GM23248 (cell line): ENCODE measurements at regions not wholly inside any gene's neighbourhood (a gene's known extent, or its start where the extent isn't known, plus 50 kb on each side); places are given as distances from the start of the nearest gene placed in this dataset.

ENCODE experiments used
- DNase-seq: peaks from one replicate; pipeline ENCODE4 v3.0.0-alpha.2; 2015
- H2AFZ ChIP-seq: fragments of 200-600 bp; sonication (generic); 2 replicates; pipeline ENCODE4 v1.6.1; 2016; ENCODE audit warnings: antibody characterized with exemption
- H3F3A ChIP-seq: fragments of 200-600 bp; sonication (generic); 2 replicates; pipeline ENCODE4 v1.6.1; 2016; ENCODE audit warnings: mild to moderate bottlenecking, antibody characterized with exemption, mixed run types; ENCODE audit not compliant: insufficient read depth
- H3K27ac ChIP-seq: fragments of 200-600 bp; sonication (generic); 2 replicates; pipeline ENCODE4 v1.5.1; 2016; ENCODE audit warnings: mild to moderate bottlenecking
- H3K27me3 ChIP-seq: fragments of 200-600 bp; sonication (generic); replicated peaks from 2 replicates; pipeline ENCODE4 v1.6.1; 2016; ENCODE audit warnings: mild to moderate bottlenecking; ENCODE audit not compliant: insufficient read depth
- H3K36me3 ChIP-seq: fragments of 200-600 bp; sonication (generic); 2 replicates; pipeline ENCODE4 v1.6.1; 2016; ENCODE audit warnings: low read depth, mild to moderate bottlenecking
- H3K4me1 ChIP-seq: fragments of 200-600 bp; sonication (generic); 2 replicates; pipeline ENCODE4 v1.6.1; 2016; ENCODE audit warnings: mild to moderate bottlenecking; ENCODE audit not compliant: insufficient read depth
- H3K4me2 ChIP-seq: fragments of 200-600 bp; sonication (generic); one replicate; pipeline ENCODE4 v1.6.1; 2016; ENCODE audit warnings: mild to moderate bottlenecking; ENCODE audit not compliant: unreplicated experiment
- H3K4me3 ChIP-seq: fragments of 200-600 bp; sonication (generic); 2 replicates; pipeline ENCODE4 v1.5.1; 2016; ENCODE audit warnings: mild to moderate bottlenecking
- H3K79me2 ChIP-seq: fragments of 200-600 bp; sonication (generic); 2 replicates; pipeline ENCODE4 v1.6.1; 2016; ENCODE audit warnings: mild to moderate bottlenecking; ENCODE audit not compliant: insufficient read depth
- H3K9ac ChIP-seq: fragments of 200-600 bp; sonication (generic); 2 replicates; pipeline ENCODE4 v1.6.1; 2016; ENCODE audit warnings: mild to moderate bottlenecking
- H3K9me2 ChIP-seq: fragments of 200-600 bp; sonication (generic); 2 replicates; pipeline ENCODE4 v1.6.1; 2016; ENCODE audit warnings: mixed run types, mild to moderate bottlenecking, moderate library complexity; ENCODE audit not compliant: insufficient read depth
- H3K9me3 ChIP-seq: fragments of 200-600 bp; sonication (generic); one replicate; pipeline ENCODE4 v1.6.1; 2017; ENCODE audit warnings: low read depth
- H4K20me1 ChIP-seq: fragments of 200-600 bp; sonication (generic); 2 replicates; pipeline ENCODE4 v1.6.0; 2016; ENCODE audit not compliant: insufficient read depth
- EZH2 ChIP-seq: fragments of 200-600 bp; sonication (generic); IDR thresholded peaks from 2 replicates; pipeline ENCODE4 v1.6.1; 2018; ENCODE audit warnings: antibody characterized with exemption, mild to moderate bottlenecking; ENCODE audit not compliant: insufficient read depth, poor library complexity, severe bottlenecking
- EZH2phosphoT487 ChIP-seq: fragments of 200-600 bp; sonication (generic); IDR thresholded peaks from 2 replicates; pipeline ENCODE4 v1.6.1; 2018; ENCODE audit warnings: antibody characterized with exemption, moderate library complexity, mild to moderate bottlenecking, low read depth; ENCODE audit not compliant: insufficient read depth
- WGBS, 2 experiments: methylation state at CpG; one replicate each; pipeline ENCODE4 v1.1.6; 2015 to 2017; ENCODE audit warnings: low lambda C conversion rate in 2 of 2, low coverage in 1 of 2; ENCODE audit errors: missing lambda C conversion rate in 2 of 2; 5-methylcytosine and 5-hydroxymethylcytosine counted together
- in situ Hi-C: fragments of 300-500 bp; cut with MboI; formaldehyde crosslinking; loops from 2 replicates; pipeline ENCODE4 v1.15.0; 2020

DNA sequence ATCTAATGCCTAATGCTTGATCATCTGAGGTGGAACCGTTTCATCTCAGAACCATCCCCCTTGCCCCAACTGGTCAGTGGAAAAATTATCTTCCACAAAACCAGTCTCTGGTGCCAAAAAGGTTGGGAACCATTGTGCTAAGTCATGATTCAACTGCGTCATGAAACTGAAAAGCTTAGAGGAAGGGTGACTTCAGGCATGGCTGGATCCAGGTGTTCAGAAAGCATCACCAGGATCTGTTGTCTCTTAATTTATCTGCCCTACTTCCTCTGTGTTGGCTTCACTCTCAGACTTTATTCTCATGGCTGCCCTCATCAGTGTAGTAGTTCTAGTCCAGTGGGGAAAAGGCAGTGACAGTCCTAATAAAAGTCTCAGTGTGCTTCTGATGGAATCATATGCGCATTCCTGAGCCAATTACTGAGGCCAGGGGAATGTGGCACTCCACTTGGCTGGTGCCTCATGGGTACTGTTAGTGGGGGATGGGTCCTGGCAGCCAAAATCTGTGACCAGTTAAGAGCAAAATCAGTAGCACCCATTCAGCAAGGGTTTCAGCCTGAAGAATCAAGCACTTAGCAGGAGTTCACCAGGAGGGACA is 110.3 kb downstream of the WNT5A start:
- H3K27me3 ChIP-seq, result no peaks in the 10 kb centered on the region
- H3K27ac ChIP-seq, result no peak overlapping the region
- no peaks in the 10 kb centered on the region for H4K20me1 ChIP-seq
- in situ Hi-C loops, result no loop called here
- no peak overlapping the region for H3K4me3 ChIP-seq
- no peak overlapping the region for H3K4me2 ChIP-seq
- H3K9me2 ChIP-seq, result no peaks in the 10 kb centered on the region
- H2AFZ ChIP-seq, result no peak overlapping the region
- no peaks in the 10 kb centered on the region for H3K36me3 ChIP-seq
- H3K9me3 ChIP-seq, result no peaks in the 10 kb centered on the region
- H3K4me1 ChIP-seq, result no peaks in the 10 kb centered on the region; the same call in 1 of the 2 replicates
- WGBS, 2 experiments, result 55 to 72% methylated on average over 3 of the region's 3 CpGs
- H3F3A ChIP-seq, result no peaks in the 10 kb centered on the region
- no peaks in the 10 kb centered on the region for H3K79me2 ChIP-seq
- DNase-seq, result no peak
- TF ChIP-seq EZH2 (no peak), EZH2phosphoT487 (no peak)
- H3K9ac ChIP-seq, result no peak overlapping the region

DNA sequence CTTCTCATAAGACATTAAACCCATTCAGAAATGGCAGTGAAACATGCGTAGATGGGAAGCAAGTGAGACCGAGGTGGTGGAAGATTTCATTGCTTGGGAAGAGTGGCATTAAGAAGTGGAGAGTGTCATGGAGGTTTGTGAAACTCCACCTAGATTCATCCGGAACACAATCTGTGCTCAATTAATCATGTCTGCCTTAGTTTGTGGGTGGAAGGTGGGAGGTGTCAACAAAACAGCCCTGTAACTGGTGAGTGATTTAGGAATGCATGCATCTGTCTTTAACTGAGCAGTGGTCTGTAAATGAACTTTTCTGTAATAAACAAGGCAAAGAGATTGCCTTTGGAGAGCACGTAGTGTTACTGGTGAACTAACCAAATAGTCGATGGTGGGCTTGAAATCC is 113.7 kb downstream of the WNT5A start:
- no peaks in the 10 kb centered on the region for H3K79me2 ChIP-seq
- H3K9me2 ChIP-seq, result no peaks in the 10 kb centered on the region
- H3F3A ChIP-seq, result no peaks in the 10 kb centered on the region
- H3K36me3 ChIP-seq, result no peaks in the 10 kb centered on the region
- H4K20me1 ChIP-seq, result no peaks in the 10 kb centered on the region
- no peak overlapping the region for H3K4me2 ChIP-seq
- 0 out of 2 replicates have a peak overlapping the region, but pooled peaks have one; percentile 14 for H2AFZ ChIP-seq
- H3K9ac ChIP-seq, result no peak overlapping the region
- WGBS, 2 experiments, result 73 to 74% methylated on average over 5 of the region's 5 CpGs
- no peak overlapping the region for H3K4me3 ChIP-seq
- H3K4me1 ChIP-seq, result no peaks in the 10 kb centered on the region; the same call in 1 of the 2 replicates
- TF ChIP-seq EZH2phosphoT487 (no peak), EZH2 (no peak)
- H3K27ac ChIP-seq, result no peak overlapping the region
- H3K9me3 ChIP-seq, result no peaks in the 10 kb centered on the region
- no peak for DNase-seq
- in situ Hi-C loops, result no loop called here
- H3K27me3 ChIP-seq, result no peaks in the 10 kb centered on the region

DNA sequence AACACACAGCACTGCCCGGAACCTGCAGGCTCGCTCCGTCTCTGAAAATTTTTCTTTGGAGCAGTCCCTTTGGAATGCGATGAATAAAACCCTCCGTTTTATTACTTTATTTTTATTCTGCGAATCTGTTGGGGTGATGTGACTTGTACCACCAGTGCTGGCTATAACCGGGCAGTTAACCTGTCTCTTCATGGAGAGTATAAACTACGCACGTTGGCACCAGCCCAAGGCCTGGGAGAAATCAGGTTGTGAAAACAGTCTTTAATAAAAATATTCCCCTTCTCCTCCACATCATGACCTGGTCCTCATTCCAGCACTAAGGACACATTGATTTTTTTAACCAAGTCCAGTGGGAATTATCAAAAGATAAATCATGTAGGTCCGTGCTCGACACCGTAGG is 116.8 kb downstream of the WNT5A start:
- Histone ChIP-seq H4K20me1 (no peaks in the 10 kb centered on the region), H3K9ac (no peak overlapping the region), H3K27ac (no peak overlapping the region), H3F3A (no peaks in the 10 kb centered on the region), H3K27me3 (no peaks in the 10 kb centered on the region), H2AFZ (no peak overlapping the region), H3K79me2 (no peaks in the 10 kb centered on the region), H3K4me3 (no peak overlapping the region), H3K4me1 (peaks cover 7% of the 10 kb centered on the region; the same call in 1 of the 2 replicates), H3K4me2 (no peak overlapping the region), H3K9me2 (no peaks in the 10 kb centered on the region), H3K9me3 (no peaks in the 10 kb centered on the region), H3K36me3 (no peaks in the 10 kb centered on the region)
- TF ChIP-seq EZH2phosphoT487, result no peak
- TF ChIP-seq EZH2, result no peak
- WGBS, 2 experiments, result 63 to 70% methylated on average over 12 of the region's 12 CpGs
- no peak for DNase-seq
- in situ Hi-C loops, result no loop called here

DNA sequence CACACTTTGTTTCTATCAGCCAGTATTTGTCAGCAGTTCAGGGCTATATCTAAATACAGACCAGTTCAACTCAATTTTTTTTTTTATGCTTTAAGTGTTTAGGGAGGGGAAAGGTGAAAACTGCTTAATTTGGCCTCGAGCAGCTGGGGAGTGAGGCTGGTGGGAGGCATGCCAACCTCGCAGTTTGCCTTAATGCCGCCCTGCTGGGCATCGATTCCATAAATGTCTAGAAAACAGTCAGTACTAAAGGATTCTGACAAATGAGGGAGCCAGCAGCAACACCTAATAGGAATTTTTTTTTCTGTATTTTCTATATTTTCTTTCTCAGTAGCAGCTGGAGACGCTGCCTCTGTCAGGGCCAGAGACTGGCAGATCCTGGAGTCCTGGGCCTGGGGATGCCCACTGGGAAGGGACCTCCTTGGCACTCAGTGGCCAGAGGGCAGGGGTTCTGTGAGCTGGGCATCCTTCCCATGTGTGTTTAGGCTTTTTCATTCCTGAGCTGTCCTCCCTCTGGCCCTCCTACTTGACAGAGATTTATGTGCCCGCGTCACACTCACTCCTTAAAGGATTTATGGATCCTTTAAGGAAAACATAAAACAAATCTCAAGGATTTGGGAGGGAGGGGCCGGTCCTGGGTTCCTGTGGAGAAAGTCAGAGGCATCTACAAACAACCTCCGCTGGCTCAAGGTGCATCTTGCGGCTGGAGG is 117.8 kb downstream of the WNT5A start:
- no peak for DNase-seq
- no peaks in the 10 kb centered on the region for H4K20me1 ChIP-seq
- H3K27ac ChIP-seq, result no peak overlapping the region
- no peak overlapping the region for H3K4me2 ChIP-seq
- no peaks in the 10 kb centered on the region for H3F3A ChIP-seq
- no peaks in the 10 kb centered on the region for H3K36me3 ChIP-seq
- H3K9ac ChIP-seq, result no peak overlapping the region
- in situ Hi-C loops, result no loop called here
- H3K4me1 ChIP-seq, result peaks cover 17% of the 10 kb centered on the region
- H3K27me3 ChIP-seq, result no peaks in the 10 kb centered on the region
- WGBS, 2 experiments, result 79 to 87% methylated on average over 10 of the region's 10 CpGs
- no peak overlapping the region for H3K4me3 ChIP-seq
- H3K79me2 ChIP-seq, result no peaks in the 10 kb centered on the region
- no peaks in the 10 kb centered on the region for H3K9me3 ChIP-seq
- no peak for TF ChIP-seq EZH2phosphoT487
- no peak for TF ChIP-seq EZH2
- H2AFZ ChIP-seq, result no peak overlapping the region
- H3K9me2 ChIP-seq, result no peaks in the 10 kb centered on the region
